GM19438 (cell line): ENCODE measurements at regions not wholly inside any gene's neighbourhood (a gene's known extent, or its start where the extent isn't known, plus 50 kb on each side); places are given as distances from the start of the nearest gene placed in this dataset.
"Not testable (repeated sequence)": the region's sequence is repeated elsewhere in the genome, so short reads cannot be mapped to it uniquely, and the experiment has no call there.

ENCODE experiments used
- ATAC-seq: cut with Tn5 transposase; IDR thresholded peaks from one replicate; pipeline ENCODE4 v1.9.1; 2021; ENCODE audit warnings: low read depth; ENCODE audit not compliant: unreplicated experiment

DNA sequence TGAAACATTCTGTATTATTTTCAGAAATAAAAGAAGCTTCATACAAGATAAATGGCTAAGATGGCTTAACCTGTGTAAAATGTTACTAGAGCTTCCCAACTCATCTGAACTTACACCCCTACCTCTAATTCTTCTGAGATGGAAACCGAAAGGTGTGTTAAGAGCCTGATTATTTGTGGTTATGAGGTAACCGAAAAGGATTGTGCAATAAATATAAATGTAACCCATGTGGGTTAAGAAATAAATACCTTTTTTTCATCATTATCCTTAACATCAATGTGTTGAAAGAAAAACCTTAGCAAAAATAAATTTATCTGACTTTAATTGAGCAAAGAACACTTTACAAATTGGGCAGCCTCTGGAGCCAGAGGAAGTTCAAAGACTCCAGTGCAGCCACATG, 961.8 kb upstream of the SPRY2 start:
- ATAC-seq, result no peak

- no peak for ATAC-seq
Observed at GRCh38 chr13:81302125-81302524, 961.2 kb upstream of the SPRY2 start.

DNA sequence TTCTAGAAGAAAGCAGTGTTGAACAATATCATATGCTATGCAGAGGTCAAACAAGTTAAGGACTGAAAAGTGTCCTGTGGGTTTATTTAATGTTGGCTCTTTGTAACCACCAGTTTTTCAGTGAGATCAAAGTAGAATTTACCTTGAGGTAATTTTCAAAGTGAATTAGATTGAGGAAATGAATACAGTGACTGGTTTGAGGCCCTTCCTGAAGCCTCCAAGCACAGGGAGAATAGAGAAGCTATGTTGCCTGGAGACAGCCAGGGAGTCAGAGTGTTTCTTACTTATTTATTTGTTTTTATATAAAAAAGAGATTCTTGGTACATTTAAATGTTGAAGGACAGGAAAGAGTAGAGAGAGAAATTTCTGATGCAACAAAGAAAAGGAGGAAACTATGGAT, 954.3 kb upstream of the SPRY2 start:
- no peak for ATAC-seq

DNA sequence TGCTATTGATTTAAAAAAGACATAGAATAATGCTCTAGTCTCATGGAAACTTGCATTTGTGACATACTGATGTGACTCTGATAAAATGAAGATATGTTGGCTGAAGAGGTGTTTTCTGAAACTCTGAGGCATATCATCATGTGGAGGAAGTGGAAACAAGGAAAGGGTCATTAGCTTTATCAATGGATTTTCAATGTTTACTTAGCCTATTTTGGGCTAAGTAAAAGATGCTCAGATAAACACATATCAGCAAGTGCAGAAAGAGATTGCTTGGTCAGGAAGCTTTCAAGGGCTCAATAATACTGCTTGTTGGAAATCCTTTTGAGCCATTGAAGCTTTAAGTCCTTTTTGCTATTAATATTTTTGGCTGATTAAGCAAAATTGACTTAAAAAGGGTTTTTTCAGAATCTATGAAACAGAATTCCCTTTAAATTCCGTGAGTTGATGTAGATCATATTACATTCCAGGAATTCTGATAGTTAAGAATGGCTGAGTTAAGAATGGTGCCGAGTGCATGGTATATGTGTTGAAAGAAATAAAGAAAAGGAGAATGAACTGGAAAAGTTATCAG, 952.8 kb upstream of the SPRY2 start:
- ATAC-seq, result no peak

DNA sequence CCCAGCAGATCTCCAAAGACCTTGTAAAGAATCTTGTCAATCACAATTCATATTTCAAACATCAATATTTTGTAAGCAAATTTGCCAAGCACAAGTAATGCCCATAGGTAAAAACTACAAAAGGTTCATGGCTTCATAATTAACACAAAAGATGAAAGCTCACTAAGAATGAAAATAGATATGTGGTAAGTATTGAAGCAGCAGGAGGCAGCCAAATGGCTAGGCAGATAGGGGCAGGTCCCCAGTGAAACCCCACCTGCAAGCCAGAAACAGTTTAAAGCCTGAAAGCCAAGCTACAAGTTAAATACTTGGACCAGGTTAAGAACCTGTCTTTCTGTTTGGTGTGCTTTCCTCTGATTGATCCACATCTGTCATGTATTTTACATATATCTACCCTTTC, 942.6 kb upstream of the SPRY2 start:
- ATAC-seq, result no peak

DNA sequence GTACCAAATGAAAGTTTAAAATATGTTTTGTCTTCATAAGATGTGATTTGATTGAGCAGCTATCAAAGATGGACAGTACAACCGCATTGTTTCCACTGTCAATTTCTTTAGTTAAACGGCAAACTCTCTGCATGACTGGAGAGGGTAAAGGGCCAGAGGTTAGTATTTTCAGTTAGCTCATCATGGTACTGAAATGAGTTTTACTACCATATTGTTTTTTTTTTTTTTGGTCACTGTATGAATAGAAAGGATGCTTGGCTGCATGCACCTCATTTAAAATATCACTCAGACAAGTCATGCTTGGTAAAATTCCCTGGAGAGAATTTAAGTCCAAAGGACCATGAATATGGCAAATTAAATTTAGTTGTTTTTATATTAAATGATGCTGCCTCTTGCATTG, 942.1 kb upstream of the SPRY2 start:
- no peak for ATAC-seq

DNA sequence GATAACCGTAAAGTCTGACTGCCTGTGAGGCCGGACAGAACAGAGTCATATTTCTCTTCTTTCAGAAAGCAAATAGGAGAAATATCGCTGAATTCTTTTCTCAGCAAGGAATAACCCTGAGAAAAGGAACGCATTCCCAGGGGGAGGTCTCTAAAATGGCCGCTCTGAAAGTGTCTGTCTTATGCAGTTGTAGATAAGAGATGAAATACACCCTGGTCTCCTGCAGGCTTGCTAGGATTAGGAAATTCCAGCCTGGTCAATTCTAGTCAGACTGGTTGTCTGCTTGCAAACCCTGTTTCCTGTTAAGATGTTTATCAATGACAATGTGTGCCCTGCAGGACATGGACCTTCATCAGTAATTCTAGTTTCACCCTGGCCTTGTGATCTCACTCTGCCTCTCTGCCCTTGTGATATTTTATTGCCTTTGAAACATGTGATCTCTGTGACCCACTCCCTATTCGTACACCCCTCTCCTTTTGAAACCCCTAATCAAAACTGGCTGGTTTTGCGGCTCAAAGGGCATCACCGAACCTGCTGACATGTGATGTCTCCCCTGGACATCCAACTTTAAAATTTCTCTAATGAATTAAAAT, 934.8 kb upstream of the SPRY2 start:
- no peak for ATAC-seq

GRCh38 chr13:81247711-81248110, 906.8 kb upstream of the SPRY2 start:
- no peak for ATAC-seq

DNA sequence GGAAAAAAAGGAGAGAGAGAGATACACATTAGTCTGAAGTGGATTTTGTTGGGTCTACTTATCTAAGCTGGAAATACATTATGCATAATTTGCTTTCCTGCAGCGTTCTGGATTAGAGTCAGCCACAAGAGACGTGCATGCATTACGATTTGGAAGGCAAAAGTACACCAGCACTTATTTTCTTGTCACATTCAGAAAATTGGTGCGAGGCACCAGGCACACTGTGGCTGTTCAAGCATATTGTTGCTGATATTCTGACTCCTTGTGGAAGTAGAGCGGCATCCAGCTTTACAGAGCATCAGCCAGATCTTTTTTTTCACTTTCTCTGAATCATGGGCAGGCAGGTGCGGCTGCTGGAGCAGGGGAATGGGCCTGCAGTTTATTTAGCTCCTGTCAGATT, 905.6 kb upstream of the SPRY2 start:
- ATAC-seq, result no peak

- no peak for ATAC-seq
Observed at GRCh38 chr13:81244011-81244410, 903.1 kb upstream of the SPRY2 start.

DNA sequence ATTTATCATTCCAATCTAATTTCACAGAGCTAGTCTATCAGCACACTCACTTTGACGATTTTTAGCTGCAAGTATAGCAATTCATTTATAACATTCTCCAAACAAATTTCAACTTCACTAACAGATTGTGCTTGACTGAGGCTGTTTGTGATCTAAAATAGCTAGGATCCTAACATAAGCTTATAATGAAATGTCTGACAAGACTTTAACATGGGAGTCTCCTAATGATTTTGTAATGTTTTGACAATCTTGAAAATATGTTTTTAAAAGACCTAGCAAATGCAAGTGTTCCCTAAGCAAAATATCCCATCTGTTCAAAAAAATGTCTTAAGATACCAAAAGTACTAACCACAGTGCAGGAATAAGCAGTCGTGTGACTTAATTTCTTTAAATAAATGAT, 889.5 kb upstream of the SPRY2 start:
- ATAC-seq, result no peak

DNA sequence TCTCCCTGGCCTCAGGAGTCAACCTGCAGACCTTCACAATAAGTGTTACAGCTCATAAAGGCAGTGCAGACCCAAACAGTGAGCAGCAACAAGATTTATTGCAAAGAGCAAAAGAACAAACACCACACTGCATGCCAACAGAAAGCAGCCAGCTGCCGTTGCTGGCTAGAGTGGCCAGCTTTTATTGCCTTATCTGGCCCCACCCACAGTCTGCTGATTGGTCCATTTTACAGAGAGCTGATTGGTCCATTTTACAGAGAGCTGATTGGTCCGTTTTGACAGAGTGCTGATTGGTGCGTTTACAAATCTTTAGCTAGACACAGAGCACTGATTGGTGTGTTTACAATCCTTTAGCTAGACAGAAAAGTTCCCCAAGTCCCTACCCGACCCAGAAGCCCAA, 885.9 kb upstream of the SPRY2 start:
- not testable (repeated sequence) for ATAC-seq

- ATAC-seq, result no peak
Observed at GRCh38 chr13:81224209-81224833, 883.4 kb upstream of the SPRY2 start.

DNA sequence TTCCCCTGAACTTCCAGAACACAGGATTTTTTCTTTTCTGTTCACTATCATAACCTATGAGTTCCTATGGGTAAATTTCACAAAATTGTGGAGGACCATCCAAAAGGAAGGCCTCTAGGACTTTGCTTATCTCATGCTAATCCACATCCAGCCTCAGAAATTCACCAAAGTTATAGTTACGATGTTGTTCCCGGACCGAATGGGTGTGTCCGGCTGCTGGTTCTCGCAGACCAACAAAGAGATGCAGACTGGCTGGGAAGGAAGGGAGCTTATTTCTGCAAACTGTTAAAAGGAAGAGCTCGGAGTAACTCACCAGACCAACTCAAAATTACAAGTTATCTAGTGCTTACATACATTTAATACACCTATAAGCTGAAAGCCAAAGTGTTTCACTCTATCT, 882.9 kb upstream of the SPRY2 start:
- ATAC-seq, result no peak

DNA sequence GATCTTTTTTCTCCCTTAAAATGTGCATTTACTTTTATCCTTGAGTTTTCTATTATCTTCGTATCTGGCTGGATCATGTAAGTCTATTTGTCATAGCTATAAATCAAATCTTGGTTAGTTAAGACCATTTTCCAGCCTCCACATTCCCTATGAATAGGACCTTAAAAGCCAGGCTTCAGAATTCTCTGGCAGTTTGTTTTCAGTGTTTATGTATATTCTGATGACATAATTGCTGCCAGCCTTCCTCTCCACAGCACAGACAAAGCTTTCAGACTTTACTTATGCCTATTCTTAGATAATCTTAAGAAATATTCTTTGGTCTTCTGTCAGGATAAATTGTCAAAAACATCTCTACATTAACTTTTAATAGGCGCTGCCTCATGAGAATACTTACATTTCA, 870.8 kb upstream of the SPRY2 start:
- no peak for ATAC-seq

- no peak for ATAC-seq
Observed at GRCh38 chr13:81207636-81208035, 866.7 kb upstream of the SPRY2 start.

DNA sequence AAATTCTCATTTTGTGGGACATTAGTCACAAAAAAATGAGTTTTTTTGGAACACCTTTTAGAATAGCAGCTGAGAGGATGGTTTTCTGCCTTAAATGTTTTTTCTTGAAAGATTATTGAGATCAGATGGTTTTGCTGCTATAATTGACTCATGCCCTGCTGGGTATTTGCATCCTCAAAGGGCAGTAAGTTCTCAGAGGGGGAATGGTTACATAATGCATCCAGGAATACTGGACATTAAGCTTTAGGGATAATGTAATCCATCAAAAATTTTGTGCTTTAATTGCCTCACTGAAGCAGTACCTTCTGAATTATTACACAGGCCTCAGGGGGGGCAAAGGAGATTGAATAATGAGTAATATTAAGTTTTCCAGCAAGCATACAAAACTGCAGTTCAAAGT, 866.3 kb upstream of the SPRY2 start:
- ATAC-seq, result no peak

GRCh38 chr13:81203783-81204182, 862.9 kb upstream of the SPRY2 start:
- no peak for ATAC-seq

DNA sequence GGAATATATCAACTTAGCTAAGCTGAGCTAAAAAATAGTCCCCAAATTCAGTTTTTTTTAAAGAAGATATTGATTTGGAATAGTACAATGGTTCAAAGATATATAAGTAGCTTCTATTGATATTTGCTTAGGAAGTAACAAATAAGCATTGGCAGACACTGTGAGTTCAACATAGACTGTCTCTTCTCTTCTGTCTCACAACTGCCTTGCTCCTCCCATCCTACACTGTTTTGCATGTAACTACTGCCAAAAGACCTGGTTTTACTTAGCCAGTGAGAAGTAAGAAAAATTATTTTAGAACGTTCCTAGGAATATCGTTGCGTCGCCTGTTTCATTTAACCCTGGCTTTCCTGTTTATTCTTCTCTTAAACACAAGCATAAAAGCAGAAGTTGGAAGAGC, 859.0 kb upstream of the SPRY2 start:
- no peak for ATAC-seq

GRCh38 chr13:81197966-81198365, 857.0 kb upstream of the SPRY2 start:
- no peak for ATAC-seq

- ATAC-seq, result no peak
Observed at GRCh38 chr13:81197483-81197882, 856.6 kb upstream of the SPRY2 start.

- ATAC-seq, result no peak
Observed at GRCh38 chr13:81194362-81194761, 853.4 kb upstream of the SPRY2 start.
